Left renal cortex interstitium (tissue), 4 donors: ENCODE measurements at regions not wholly inside any gene's neighbourhood (a gene's known extent, or its start where the extent isn't known, plus 50 kb on each side); places are given as distances from the start of the nearest gene placed in this dataset.
A peak's percentile ranks its signal among the peaks of the same experiment; 100 is the strongest.
"Not testable (repeated sequence)": the region's sequence is repeated elsewhere in the genome, so short reads cannot be mapped to it uniquely, and the experiment has no call there.

Source experiments
- DNase-seq, 4 donors: peaks; one replicate each; pipeline ENCODE4 v3.0.0-alpha.2; 2013; ENCODE audit warnings: low read depth in 4 of 4, low spot score in 2 of 4, missing footprints in 1 of 4

DNA sequence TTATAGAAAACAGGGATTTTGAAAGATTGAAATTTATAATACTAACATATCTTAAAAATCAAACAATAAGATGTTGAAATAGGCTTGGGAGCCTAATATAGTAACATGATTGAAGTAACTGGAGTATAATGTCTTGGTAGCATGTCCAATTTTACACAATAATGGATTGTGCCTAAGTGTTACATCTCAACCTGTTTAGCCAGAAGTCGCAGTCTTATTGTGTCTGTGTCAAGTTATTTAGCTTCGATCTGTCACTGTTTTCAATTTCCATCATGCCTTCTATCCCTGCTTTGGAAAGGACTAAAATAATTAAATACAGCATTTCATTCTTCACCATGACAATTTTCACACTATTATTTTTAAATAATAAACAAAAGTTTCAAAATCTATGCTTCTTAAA lies 1352.2 kb downstream of the SI start:
- DNase-seq, result no peak

DNA sequence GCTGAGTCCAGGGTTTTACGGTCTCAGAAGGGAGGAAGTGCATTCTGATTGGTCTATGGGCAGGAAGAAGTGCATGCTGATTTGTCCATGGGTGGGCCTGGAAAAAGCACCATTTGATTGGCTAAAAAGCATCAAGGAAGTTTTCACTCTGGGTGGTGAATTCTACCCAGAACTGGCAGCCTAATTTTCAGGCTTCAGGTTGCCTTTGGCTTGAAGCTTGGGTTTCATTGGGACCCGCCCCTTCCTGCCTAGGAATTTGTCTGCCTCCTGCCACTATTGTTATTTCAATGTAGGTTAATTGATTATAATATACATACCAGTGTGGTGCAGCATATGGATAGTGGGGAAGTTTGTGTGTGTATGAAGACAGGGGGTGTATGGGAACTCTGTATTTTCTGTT lies 1355.9 kb downstream of the SI start:
- no peak for DNase-seq

DNA sequence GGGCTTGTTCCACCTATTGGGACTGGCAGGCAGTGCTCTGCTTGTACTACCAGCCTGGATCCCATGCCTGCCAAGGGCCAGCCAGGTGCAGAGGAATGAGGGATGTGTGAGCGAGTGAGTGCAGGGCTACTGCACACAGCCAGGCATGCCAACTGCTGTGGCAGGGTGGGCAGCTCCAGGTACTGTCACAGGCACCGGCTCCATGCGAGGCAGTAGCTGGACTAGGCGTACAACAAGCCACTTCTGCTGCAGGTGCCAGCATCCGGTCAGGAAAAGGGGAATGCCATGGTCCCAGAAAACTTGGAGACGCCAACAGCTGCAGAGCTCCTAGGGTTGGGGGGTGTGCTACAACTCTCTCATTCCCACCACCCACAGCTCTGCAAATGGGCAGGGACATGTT lies 1356.7 kb downstream of the SI start:
- no peak for DNase-seq

DNA sequence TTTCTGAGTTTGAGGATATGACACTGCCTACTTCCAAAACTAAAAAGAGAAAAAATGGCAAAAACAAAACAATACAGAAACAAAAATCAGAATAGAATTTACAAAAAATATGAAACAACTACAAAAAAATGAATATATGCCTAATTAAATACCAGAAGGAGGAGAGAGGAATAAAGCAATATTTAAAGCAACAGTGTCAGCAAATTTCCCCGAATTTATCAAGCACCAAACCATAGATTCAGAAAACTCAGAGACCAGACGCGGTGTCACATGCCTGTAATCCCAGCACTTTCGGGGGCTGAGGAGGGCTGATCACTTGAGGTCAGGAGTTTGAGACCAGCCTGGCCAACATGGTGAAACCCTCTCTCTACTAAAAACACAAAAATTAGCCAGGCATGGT lies 1360.9 kb downstream of the SI start:
- no peak for DNase-seq

DNA sequence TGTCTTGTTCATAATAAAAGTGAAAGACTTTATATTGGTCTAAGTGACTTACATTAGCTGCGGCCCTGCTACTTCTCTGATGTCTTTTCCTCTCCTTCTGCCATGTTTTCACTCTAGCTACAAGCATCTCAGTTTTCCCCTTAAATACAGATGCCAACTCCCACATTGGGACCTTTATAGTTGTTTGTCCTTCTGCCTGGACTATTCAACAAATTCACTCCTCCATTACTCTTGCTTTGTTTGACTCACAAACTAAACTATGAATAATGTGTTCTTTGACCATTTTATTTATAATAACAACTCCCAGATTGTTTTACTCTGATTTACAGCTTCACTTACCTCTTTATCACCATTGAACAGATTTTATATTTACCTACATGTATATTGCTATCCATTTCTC lies 1369.9 kb downstream of the SI start:
- no peak for DNase-seq

DNA sequence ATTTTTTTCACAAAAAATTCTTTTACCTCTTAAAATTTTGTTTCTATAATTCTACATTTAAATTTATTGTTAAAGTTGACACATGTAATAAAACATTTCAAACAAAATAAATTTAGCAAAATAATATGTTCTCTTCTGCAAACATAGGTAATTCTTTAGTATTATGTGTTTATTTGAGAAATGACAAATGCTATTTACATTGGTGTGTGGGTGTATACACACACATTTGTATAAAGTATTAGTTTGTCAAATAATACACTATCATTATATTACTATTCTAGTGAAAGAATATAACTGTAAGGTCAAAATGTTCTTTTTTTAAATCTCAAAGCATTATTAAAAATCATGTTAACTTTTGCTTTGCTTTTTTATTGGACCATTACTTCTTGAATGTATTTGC lies 1370.6 kb downstream of the SI start:
- no peak for DNase-seq

DNA sequence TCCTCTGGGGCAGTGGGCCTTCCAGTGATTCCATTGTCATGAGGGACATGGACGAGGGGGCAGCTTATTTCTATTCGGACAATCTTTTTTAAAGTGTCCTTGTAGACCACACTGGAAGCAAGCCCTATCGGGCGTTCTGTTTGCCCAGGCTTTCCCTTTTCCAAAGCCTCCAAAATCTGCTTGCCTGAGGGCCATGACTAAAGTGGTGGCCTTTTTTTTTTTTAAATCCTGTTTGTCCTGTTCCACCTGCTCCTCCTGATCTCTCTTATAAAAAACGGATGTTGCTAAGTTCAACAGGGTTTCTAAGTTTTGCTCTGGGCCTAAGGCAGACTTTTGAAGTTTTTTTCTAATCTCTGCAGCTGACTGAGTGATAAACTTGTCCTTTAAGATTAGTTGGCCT lies 1380.1 kb downstream of the SI start:
- not testable (repeated sequence) for DNase-seq

DNA sequence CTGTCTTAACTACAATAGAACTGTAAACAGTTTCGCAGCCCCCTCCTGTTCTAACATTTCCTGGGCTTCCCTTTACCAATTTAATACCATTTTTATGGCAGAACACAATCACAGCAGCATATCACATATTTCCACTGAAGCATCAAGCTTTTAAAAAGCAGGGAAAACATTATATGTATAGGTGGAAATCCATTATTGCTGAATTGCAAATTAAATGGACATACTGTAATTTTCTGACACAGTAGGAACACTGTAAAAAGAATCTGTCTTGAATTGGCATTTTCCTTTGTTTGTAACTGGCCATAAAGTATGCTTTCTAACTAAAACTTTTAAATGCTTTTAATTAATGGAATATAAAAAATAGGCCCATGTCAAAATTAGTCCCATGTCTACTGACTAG lies 1385.8 kb downstream of the SI start:
- no peak for DNase-seq

DNA sequence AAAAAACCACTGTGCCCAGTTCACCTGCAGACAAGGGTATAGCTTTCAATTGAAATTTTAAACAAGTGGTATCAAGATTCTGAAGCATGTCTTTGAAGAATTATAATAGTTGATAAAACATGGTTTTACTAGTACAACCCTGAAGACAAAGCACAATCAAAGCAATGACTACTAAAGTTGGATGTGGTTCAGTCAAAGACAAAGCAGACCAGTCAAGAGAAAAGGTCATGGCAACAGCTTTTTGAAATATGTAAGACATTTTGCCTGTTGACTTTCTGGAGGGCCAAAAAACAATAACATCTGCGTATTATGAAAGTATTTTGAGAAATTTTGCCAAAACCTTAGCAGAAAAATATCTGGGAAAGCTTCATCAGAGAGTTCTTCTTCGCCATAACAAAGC lies 1393.6 kb downstream of the SI start:
- DNase-seq, result no peak

DNA sequence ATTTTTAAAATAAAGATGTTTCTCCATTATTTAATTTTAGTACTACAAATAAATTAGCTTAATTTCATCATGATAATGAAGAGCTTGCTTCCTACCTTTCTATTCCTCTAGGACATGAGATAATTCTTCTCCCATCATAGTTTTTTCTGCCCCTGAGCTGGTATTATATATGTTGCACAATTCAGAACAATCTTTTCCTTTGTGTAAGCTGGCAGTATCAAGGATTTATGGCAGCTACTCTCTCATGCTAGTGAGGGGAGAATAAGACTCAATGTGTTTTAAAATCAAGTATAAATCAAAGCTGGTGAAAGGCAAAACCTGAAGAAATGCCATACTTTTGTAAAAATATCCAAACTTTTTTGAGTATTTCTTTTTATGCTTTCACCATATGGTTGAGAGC lies 1405.3 kb downstream of the SI start:
- no peak for DNase-seq

DNA sequence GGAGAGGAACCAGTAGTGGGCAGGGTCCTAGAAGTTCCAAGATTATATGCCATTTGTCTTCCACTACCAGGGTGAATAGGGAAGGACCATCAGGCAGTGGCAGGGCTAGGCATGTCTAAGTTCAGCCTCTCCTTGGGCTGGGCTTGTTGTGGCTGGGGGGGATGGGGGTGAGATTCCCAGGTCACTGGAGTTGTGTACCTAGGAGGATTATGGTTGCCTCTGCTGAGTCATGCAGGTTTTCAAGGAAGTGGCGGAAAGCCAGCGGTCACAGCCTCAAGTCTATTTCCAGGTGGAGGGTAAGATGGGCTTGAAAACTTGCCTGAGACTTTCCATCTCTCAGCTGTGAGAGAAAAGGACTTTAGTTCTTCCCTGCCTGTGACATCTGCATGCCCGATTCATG lies 1407.1 kb downstream of the SI start:
- no peak for DNase-seq

DNA sequence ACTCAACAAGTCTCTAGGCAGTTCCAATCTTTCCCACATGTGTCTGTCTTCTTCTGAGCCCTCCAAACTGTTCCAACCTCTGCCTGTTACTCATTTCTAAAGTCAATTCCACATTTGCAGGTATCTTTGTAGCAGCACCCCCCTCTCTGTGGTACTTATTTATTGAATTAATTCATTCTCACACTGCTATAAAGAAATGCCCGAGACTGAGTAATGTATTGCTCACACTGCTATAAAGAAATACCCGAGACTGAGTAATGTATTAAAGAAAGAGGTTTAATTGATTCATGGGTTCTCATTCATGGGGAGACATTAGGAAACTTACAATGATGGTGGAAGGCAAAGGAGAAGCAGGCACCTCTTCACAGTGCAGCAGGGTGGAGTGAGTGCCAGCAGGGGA lies 1413.8 kb downstream of the SI start:
- DNase-seq, result no peak

DNA sequence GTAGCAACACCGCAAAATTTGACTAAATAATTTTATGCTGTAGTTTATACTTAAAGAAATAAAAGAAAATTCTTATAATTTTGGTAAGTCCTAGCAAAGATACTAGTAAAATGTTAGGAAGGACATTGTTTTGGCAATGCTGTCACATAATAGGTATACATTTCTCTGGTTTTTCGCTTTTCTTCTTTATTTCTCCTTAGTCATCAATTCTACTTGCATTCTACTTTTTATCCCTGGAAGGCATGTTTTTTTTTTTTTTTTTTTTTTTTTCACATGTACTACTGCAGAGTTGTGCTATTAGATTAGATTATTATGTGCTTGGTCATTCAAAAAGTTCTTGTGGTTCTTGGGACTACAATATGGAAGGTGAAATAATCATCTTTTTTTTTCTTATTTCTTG lies 1421.2 kb downstream of the SI start:
- no peak for DNase-seq

DNA sequence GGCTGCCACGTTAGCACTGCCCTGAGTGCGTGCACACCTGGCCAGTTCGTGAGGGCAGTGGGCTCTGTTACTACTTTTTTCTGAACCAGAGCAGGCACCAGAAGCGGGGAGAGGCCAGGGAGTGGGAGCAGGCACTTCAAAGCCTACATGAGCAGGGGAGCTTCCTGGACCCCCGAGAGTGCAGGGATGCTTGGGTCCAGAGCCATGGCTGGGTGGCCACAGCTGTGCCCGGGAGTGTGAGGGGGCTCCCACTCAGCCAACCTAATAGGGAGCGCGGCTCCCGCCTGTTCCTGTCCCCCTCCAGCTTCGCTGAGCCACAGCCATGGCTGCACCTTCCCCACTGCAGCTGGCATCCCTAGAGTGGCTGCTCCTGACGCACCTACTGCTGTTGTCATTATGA lies 1423.3 kb downstream of the SI start:
- DNase-seq, result no peak

DNA sequence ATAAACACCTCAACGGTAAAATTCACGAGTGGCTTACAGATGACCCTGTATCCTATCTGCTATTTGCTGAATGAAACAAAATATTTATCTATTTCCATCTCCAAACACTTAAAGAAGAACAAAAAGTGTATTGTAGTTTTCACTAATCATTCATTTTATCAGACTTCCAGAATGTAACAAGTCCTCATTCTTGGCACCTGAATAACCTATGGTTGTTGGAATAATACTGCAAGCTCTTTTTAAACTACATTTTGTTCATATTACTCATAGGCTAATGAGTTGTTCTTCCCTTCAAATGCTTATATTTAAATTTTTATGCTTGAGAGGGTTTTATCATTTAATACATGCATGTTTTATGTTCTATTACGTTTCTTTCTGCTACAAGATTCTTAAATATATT lies 1434.1 kb downstream of the SI start:
- DNase-seq, result no peak

DNA sequence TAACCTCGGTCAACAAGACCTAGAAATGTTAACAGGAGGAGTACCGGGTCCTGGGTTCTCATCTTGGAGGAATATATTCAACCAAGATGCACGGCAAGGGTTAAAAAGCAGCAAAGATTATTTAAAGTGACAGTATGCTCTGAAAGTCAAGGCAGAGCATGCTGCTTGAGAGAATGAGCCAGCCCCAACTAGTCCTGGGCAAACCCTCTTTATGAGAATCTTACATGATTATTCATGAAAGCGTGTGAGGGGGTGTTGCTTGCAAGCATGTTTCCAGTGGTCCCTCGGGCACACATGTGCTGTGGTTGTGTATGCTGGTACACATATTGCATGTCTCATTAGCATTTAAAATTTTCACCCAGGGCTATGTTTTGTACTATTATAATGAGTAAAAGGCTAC lies 1445.6 kb downstream of the SI start:
- no peak for DNase-seq

DNA sequence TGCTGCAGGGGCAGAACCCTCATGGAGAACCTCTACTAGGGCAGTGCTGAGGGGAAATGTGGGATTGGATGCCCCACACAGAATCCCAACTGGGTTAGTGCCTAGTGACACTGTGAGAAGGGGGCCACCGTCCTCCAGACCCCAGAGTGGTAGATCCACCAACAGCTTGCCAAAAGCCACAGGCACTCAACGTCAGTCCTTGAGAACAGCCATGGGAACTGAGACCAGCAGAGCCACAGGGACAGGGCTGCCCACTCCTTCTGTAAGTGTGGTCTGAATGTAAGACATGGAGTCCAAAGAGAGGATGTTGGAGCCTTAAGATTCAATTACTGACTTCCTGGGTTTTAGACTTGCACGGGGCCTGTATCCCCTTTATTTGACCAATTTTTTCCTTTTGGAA lies 1451.5 kb downstream of the SI start:
- no peak for DNase-seq

DNA sequence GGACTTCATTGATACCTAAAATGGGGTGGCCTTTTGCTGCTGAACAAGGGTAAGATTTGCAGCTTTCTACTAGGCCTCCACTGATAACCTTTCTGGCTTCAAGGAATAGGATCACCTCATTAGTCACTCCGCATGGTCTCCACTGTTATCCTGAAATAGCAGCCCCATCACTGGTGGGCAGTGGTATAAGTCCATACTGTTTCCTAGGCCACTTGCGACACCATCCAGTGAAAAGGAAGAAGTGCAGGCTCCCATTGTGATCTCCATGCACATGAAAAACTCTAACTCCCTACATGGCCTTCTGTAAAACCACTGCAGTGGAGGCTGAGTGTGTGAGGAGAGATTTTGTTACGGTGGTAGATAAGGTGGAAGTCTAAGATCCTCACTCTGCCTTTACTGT lies 1455.9 kb downstream of the SI start:
- DNase-seq, result peak in 1 of 4 donors; percentile 3

DNA sequence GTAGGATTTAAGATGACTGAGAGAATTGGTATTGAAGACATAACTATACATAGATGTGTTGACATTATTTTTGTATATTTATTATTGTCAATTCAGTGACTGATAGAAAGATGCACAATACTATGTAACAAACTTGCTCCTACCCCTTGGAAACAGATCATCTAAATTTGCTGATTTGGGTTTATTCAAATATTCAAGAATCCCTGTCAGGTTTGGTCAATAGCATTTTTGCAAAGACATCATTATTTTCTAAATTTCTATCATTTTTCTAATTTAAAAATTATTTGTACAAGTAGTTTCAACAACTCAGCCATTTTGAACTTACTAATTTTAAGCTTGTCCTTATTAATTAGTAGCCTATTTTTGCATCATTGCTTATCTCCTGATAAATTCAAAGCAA lies 1463.4 kb downstream of the SI start:
- DNase-seq, result no peak

DNA sequence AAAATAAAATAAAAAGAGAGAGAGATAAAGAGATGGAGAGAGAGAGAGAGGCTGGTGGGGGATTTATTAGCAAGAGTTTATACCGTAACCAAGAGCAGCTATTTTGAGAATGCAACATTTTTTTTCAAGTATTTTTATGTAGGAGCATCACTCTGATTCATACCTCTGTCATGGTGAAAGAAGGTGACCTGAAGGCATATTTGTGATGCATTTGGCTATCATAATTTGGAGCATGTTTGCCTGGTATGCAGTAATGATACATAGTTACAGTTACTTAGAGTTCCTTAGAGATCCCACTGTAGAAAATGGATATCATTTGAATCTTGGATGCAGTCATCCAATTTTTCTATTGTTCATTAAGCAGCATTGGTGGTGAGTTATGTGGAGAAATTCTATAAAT lies 1472.4 kb downstream of the SI start:
- DNase-seq, result no peak

DNA sequence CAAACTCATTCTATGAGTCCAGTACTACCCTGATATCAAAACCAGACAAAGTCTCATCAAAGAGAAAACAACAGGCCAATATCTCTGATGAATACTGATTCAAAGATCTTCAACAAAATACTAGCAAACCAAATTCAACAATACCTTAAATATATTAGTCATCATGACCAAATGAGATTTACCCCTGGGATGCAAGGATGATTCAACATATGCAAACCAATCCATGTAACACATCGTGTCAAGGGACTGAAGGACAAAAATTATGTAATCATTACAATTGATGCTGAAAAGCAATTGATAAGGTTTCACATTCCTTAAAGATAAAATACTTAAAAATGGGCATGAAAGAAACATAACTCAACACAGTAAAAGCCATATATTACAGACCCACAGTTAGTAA lies 1476.9 kb downstream of the SI start:
- DNase-seq, result no peak

DNA sequence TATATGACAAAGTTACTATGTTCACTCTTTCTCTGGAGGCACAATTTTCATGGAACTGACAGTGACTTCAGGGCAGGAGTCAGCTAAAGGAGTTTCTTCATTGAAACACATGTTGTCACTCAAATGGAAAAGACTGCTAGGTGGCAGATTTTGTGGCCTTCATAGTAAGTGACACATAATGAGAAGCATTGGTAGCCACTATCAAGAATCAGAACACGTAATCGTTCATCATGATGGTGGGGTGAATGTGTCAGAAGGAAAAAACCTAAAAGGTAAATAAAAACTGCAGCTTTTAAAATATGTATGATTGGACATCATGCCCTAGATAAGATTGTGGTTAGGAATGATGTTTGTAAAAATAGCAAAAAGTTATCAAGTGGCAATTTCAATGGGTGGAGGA lies 1491.0 kb downstream of the SI start:
- no peak for DNase-seq

DNA sequence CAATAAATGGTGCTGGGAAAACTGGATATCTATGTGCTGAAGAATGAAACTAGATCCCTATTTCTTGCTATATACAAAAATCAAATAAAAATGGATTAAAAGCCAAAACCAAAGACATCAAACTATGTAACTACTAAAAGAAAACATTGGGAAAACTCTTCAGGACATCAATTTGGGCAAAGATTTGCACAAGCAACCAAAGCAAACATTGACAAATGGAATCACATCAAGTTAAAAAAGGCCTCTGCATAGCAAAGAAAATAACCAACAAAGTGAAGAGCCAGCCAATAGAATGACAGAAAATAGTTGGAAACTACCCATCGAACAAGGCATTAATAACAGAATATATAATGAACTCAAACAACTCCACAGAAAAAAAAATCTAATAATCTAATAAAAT lies 1495.3 kb downstream of the SI start:
- DNase-seq, result no peak

DNA sequence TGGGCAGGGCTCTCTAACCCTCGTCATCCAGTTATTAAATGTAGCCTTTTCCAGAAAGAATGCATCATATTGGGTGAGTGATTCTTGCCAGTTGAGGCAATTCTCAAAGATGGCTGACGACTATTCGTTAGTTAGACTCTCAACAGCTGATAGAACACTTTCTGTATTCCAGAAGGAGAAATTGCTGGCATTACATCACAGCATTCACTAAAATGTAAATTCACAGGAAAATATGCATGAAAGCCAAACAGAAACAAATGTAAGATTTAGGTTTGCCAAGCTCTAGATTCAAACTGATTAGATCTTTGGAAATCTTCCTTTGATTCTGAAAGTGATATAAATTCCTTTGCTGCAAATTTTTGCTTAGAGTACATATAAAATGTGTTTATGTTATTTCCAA lies 1501.0 kb downstream of the SI start:
- no peak for DNase-seq
